Trophoblast cell (in vitro differentiated cells and primary cell): ENCODE measurements at regions not wholly inside any gene's neighbourhood (a gene's known extent, or its start where the extent isn't known, plus 50 kb on each side); places are given as distances from the start of the nearest gene placed in this dataset.
A peak's percentile ranks its signal among the peaks of the same experiment; 100 is the strongest.

ENCODE experiments used
- DNase-seq, 2 donors: peaks; one replicate each; pipeline ENCODE4 v3.0.0-alpha.2; 2016
- H2AFZ ChIP-seq: 2 replicates; pipeline ENCODE4 v1.6.1; 2013; ENCODE audit warnings: low read length, moderate library complexity, mild to moderate bottlenecking; ENCODE audit not compliant: insufficient read depth, poor library complexity
- H2AK5ac ChIP-seq: 2 replicates; pipeline ENCODE4 v1.6.1; 2013; ENCODE audit warnings: mild to moderate bottlenecking, low read length
- H2BK120ac ChIP-seq: 2 replicates; pipeline ENCODE4 v1.6.1; 2013; ENCODE audit warnings: low read length, mild to moderate bottlenecking, moderate library complexity; ENCODE audit not compliant: insufficient read depth, poor library complexity
- H2BK12ac ChIP-seq: 2 replicates; pipeline ENCODE4 v1.6.1; 2013; ENCODE audit warnings: mild to moderate bottlenecking, low read length, moderate library complexity
- H2BK5ac ChIP-seq: 2 replicates; pipeline ENCODE4 v1.6.1; 2013; ENCODE audit warnings: low read length, low read depth, moderate library complexity, mild to moderate bottlenecking; ENCODE audit not compliant: poor library complexity
- H3K14ac ChIP-seq: 2 replicates; pipeline ENCODE4 v1.6.1; 2013; ENCODE audit warnings: mild to moderate bottlenecking, low read length
- H3K18ac ChIP-seq: 2 replicates; pipeline ENCODE4 v1.6.1; 2013; ENCODE audit warnings: mild to moderate bottlenecking, low read length
- H3K23ac ChIP-seq: 2 replicates; pipeline ENCODE4 v1.6.1; 2013; ENCODE audit warnings: low read length
- H3K27ac ChIP-seq: 2 replicates; pipeline ENCODE4 v1.5.1; 2013; ENCODE audit warnings: low read depth, mild to moderate bottlenecking, inconsistent platforms, low read length, moderate library complexity
- H3K27me3 ChIP-seq: 2 replicates; pipeline ENCODE4 v1.6.1; 2013; ENCODE audit warnings: inconsistent platforms, mild to moderate bottlenecking, low read length, moderate library complexity; ENCODE audit not compliant: insufficient read depth
- H3K36me3 ChIP-seq, 2 experiments: 1 replicate in 1 of 2; 2 replicates in 1 of 2; pipeline ENCODE4 v1.6.1; 2013; ENCODE audit warnings: low read length in 2 of 2, mild to moderate bottlenecking in 2 of 2, moderate library complexity in 1 of 2; ENCODE audit not compliant: insufficient read depth in 2 of 2, control insufficient read depth in 1 of 2
- H3K4ac ChIP-seq: 2 replicates; pipeline ENCODE4 v1.6.1; 2013; ENCODE audit warnings: low read depth, mild to moderate bottlenecking, low read length, moderate library complexity
- H3K4me1 ChIP-seq, 2 experiments: 1 replicate in 1 of 2; 2 replicates in 1 of 2; pipeline ENCODE4 v1.6.1; 2013; ENCODE audit warnings: low read length in 2 of 2, mild to moderate bottlenecking in 2 of 2, moderate library complexity in 1 of 2; ENCODE audit not compliant: insufficient read depth in 2 of 2, control insufficient read depth in 1 of 2
- H3K4me2 ChIP-seq: 2 replicates; pipeline ENCODE4 v1.6.1; 2013; ENCODE audit warnings: inconsistent platforms, mild to moderate bottlenecking, low read length, moderate library complexity
- H3K4me3 ChIP-seq: 2 replicates; pipeline ENCODE4 v1.5.1; 2013; ENCODE audit warnings: mild to moderate bottlenecking, low read depth, low read length, inconsistent platforms
- H3K79me1 ChIP-seq: one replicate; pipeline ENCODE4 v1.6.1; 2013; ENCODE audit warnings: low read length
- H3K79me2 ChIP-seq: 2 replicates; pipeline ENCODE4 v1.6.1; 2013; ENCODE audit warnings: low read length, mild to moderate bottlenecking; ENCODE audit not compliant: control insufficient read depth, insufficient read depth, poor library complexity
- H3K9ac ChIP-seq: 2 replicates; pipeline ENCODE4 v1.6.1; 2013; ENCODE audit warnings: mild to moderate bottlenecking, low read length
- H3K9me3 ChIP-seq: 2 replicates; pipeline ENCODE4 v1.6.1; 2013; ENCODE audit warnings: low read depth, mild to moderate bottlenecking, control low read depth, inconsistent platforms, low read length; ENCODE audit not compliant: insufficient read depth
- H4K12ac ChIP-seq: 2 replicates; pipeline ENCODE4 v1.6.1; 2013; ENCODE audit warnings: low read depth, mild to moderate bottlenecking, low read length, moderate library complexity
- H4K8ac ChIP-seq: 2 replicates; pipeline ENCODE4 v1.6.1; 2013; ENCODE audit warnings: low read depth, mild to moderate bottlenecking, low read length, moderate library complexity
- H4K91ac ChIP-seq: one replicate; pipeline ENCODE4 v1.6.1; 2013; ENCODE audit warnings: low read depth, mild to moderate bottlenecking, low read length, moderate library complexity
- WGBS: extraction: QIAGEN DNeasy Blood & Tissue Kit; methylation state at CpG from one replicate; pipeline ENCODE4 v1.1.7; 2013; ENCODE audit warnings: missing lambda C conversion rate; ENCODE audit not compliant: insufficient read length, insufficient coverage; ENCODE audit errors: extremely low coverage; 5-methylcytosine and 5-hydroxymethylcytosine counted together

DNA sequence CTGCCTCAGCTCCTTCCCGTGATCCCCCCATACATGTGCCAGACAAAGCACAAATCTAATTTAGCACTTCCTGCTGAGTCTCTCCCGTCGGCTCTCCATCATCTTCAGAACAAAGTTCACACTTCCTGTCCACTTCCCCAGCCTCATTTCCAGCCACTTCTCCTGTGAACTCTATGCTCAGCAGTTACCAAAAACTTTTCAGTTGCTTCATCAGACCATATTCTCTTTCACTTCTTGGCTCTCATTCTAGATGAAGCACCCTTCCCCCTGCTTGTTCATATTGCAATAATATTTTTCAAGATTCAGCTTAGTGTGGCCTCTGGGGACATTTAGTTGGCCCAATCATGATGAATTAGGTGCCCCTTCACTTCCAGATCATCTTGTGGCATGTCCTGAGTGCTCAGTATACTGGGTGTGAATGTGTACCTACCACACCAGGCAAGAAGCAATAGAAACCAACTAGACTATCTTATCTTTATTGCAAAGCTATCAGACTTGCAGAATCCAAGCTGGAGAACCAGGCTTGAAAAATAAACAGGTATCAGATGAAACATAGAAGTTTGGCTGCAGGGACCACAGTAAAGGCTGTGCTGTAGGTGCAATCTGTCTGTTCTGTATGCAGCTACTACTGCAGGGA is 115.8 kb downstream of the NXPE2 start:
- no peaks in the 10 kb centered on the region for H3K36me3 ChIP-seq
- no peaks in the 10 kb centered on the region for H3K79me1 ChIP-seq
- no peaks in the 10 kb centered on the region for H3K4me1 ChIP-seq
- no CpG with 5 or more reads among the region's 3 CpGs for WGBS
- H3K27ac ChIP-seq: no peak overlapping the region
- H3K4me2 ChIP-seq: no peak overlapping the region
- no peak overlapping the region for H3K23ac ChIP-seq
- H3K18ac ChIP-seq: no peak overlapping the region
- no peak overlapping the region for H2AFZ ChIP-seq
- H4K91ac ChIP-seq: no peak overlapping the region
- H3K4me3 ChIP-seq: no peak overlapping the region
- H3K9ac ChIP-seq: no peak overlapping the region
- H2AK5ac ChIP-seq: no peak overlapping the region
- H2BK5ac ChIP-seq: no peak overlapping the region
- H4K12ac ChIP-seq: no peak overlapping the region
- H3K27me3 ChIP-seq: no peaks in the 10 kb centered on the region
- H4K8ac ChIP-seq: no peak overlapping the region
- no peak overlapping the region for H3K14ac ChIP-seq
- no peak overlapping the region for H2BK12ac ChIP-seq
- no peak overlapping the region for H2BK120ac ChIP-seq
- H3K4ac ChIP-seq: no peak overlapping the region
- no peaks in the 10 kb centered on the region for H3K9me3 ChIP-seq
- DNase-seq: no peak
- H3K79me2 ChIP-seq: no peaks in the 10 kb centered on the region

GRCh38 chr11:114796954-114797721 is 118.8 kb downstream of the NXPE2 start:
- Histone ChIP-seq H2AFZ (no peak overlapping the region), H3K27ac (no peak overlapping the region), H2BK5ac (no peak overlapping the region), H3K79me2 (no peaks in the 10 kb centered on the region), H4K12ac (no peak overlapping the region), H4K91ac (no peak overlapping the region), H2BK12ac (no peak overlapping the region), H3K14ac (no peak overlapping the region), H3K9me3 (no peaks in the 10 kb centered on the region), H3K23ac (no peak overlapping the region), H4K8ac (no peak overlapping the region), H3K79me1 (no peaks in the 10 kb centered on the region), H3K18ac (no peak overlapping the region), H3K9ac (no peak overlapping the region), H3K36me3 (no peaks in the 10 kb centered on the region), H3K4me2 (no peak overlapping the region), H2BK120ac (no peak overlapping the region), H3K4ac (no peak overlapping the region), H3K4me1 (no peaks in the 10 kb centered on the region), H3K27me3 (no peaks in the 10 kb centered on the region), H2AK5ac (no peak overlapping the region), H3K4me3 (no peak overlapping the region)
- no peak for DNase-seq
- no CpG with 5 or more reads among the region's 9 CpGs for WGBS

GRCh38 chr11:114799476-114799875 is 121.1 kb downstream of the NXPE2 start:
- Histone ChIP-seq H3K23ac (no peak overlapping the region), H4K91ac (no peak overlapping the region), H3K27me3 (no peaks in the 10 kb centered on the region), H3K79me2 (no peaks in the 10 kb centered on the region), H3K4me2 (no peak overlapping the region), H4K8ac (peak overlapping the region; percentile 9), H3K4me1 (no peaks in the 10 kb centered on the region), H2AK5ac (no peak overlapping the region), H3K9me3 (no peaks in the 10 kb centered on the region), H2AFZ (no peak overlapping the region), H3K79me1 (no peaks in the 10 kb centered on the region), H2BK5ac (no peak overlapping the region), H4K12ac (no peak overlapping the region), H3K36me3 (no peaks in the 10 kb centered on the region), H3K4me3 (no peak overlapping the region), H3K9ac (no peak overlapping the region), H2BK120ac (no peak overlapping the region), H3K4ac (no peak overlapping the region), H3K18ac (no peak overlapping the region), H3K27ac (no peak overlapping the region), H2BK12ac (no peak overlapping the region), H3K14ac (no peak overlapping the region)
- no peak for DNase-seq
- WGBS: no CpG with 5 or more reads among the region's 6 CpGs

GRCh38 chr11:114801773-114802172 is 123.4 kb downstream of the NXPE2 start:
- no peak overlapping the region for H4K12ac ChIP-seq
- H3K79me1 ChIP-seq: no peaks in the 10 kb centered on the region
- no peak overlapping the region for H2BK5ac ChIP-seq
- H2AFZ ChIP-seq: no peak overlapping the region
- no peaks in the 10 kb centered on the region for H3K36me3 ChIP-seq
- no peak overlapping the region for H2BK12ac ChIP-seq
- H3K27ac ChIP-seq: no peak overlapping the region
- H3K9ac ChIP-seq: no peak overlapping the region
- no peak overlapping the region for H3K4me3 ChIP-seq
- H3K4me1 ChIP-seq: no peaks in the 10 kb centered on the region
- no peak overlapping the region for H3K4ac ChIP-seq
- no peaks in the 10 kb centered on the region for H3K79me2 ChIP-seq
- H3K4me2 ChIP-seq: no peak overlapping the region
- no peak overlapping the region for H4K8ac ChIP-seq
- H3K9me3 ChIP-seq: no peaks in the 10 kb centered on the region
- no CpG with 5 or more reads among the region's 3 CpGs for WGBS
- no peak overlapping the region for H4K91ac ChIP-seq
- H3K23ac ChIP-seq: peak overlapping the region; percentile 74
- H2BK120ac ChIP-seq: no peak overlapping the region
- H3K27me3 ChIP-seq: no peaks in the 10 kb centered on the region
- DNase-seq: no peak
- no peak overlapping the region for H2AK5ac ChIP-seq
- H3K14ac ChIP-seq: no peak overlapping the region
- H3K18ac ChIP-seq: no peak overlapping the region
